GM18861 (cell line): ENCODE measurements at regions not wholly inside any gene's neighbourhood (a gene's known extent, or its start where the extent isn't known, plus 50 kb on each side); places are given as distances from the start of the nearest gene placed in this dataset.
A peak's percentile ranks its signal among the peaks of the same experiment; 100 is the strongest.
"Not testable (repeated sequence)": the region's sequence is repeated elsewhere in the genome, so short reads cannot be mapped to it uniquely, and the experiment has no call there.

ENCODE experiments used
- ATAC-seq: cut with Tn5 transposase; IDR thresholded peaks from one replicate; pipeline ENCODE4 v1.9.1; 2021; ENCODE audit not compliant: unreplicated experiment

- no peak for ATAC-seq
Observed at GRCh38 chr4:11813951-11814446, 385.3 kb upstream of the HS3ST1 start.

DNA sequence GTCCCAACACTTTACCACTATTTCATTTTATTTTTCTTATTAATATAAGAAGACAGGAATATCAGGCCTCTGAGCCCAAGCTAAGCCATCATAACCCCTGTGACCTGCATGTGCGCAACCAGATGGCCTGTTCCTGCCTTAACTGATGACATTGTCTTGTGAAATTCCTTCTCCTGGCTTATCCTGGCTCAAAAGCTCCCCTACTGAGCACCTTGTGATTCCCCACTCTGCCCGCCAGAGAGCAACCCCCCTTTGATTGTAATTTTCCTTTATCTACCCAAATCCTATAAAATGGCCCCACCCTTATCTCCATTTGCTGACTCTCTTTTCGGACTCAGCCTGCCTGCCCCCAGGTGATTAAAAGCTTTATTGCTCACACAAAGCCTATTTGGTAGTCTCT, 382.8 kb upstream of the HS3ST1 start:
- ATAC-seq = not testable (repeated sequence)

DNA sequence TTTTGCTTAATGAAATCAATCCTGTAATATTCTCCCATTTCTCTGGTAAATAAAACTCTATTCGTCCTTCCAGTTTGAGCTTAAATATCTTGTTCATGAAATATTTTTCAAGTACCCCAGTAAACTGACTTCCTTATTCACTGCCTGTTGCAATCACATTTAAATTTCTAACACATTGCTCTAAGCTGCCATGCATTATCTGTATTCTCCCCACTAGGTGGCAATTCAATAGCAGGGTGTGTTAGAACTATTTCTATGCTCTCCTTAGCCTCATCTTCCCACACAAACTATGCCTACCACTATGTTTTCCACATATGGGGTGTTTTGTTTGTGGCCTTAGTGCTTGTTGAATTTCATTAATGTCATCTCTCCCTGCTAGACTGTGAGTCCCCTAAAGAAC, 377.1 kb upstream of the HS3ST1 start:
- no peak for ATAC-seq

DNA sequence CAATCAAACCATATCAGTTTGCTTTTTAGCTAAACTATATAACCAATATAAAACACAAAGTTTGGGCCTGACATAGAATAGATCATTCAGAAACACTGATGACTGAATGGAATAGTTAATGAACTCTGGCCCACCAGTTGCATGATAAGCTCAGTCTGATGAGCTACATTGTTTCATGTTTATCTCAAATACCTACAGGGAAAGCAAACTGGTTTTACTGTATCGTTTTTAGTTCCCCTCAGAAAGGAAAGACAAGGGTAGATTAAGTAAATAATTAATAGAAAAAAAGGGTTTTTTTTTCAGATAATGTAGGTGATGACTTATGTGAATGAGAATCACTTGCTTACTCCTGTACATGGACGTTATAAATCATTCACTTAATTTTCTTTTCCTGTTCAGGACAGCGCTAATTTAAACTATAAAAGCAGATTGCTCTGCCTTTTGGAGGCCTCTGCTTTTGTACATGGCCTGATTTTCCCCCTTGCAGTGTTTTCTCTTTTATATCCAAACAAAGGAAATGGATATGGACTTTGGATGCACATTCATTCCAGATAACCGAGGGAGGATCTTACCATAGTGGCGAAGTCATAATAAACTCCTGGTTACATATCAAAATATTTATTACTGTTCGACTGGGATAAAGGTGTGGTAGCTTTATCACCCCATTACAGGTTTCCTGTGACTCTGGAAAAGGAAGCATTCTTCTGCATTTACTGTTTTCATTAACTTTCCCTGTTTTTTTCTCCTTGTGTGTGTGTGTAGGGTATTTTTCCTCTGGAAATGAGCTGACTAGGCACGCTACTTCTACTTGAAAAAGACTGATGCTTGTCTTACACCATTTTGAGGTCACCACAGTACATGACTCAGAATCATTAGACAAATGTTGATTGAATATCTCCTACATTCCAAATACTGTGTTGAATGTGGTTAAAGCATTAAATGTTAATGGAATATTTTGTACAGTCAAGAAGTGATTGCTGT, 373.1 kb upstream of the HS3ST1 start:
- ATAC-seq = peak; percentile 97

DNA sequence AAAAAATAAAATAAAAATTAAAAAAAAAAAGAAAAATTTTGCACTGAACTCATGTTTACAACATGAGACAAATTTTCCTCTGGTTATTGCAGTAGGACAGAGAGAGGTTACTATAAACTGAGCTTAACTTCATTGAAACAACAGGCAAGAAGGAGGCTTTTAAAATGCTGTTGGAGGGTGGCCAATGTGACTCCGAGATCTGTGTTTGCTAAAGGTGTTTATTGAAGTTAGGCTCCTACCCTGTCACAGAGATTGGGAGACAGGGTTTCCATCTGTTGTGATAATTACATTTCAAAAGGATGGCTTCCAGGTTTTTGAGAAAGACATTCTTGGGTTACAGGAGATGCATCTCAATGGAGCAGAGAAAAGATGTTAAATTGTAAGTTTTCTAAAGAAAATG, 370.5 kb upstream of the HS3ST1 start:
- ATAC-seq = no peak

DNA sequence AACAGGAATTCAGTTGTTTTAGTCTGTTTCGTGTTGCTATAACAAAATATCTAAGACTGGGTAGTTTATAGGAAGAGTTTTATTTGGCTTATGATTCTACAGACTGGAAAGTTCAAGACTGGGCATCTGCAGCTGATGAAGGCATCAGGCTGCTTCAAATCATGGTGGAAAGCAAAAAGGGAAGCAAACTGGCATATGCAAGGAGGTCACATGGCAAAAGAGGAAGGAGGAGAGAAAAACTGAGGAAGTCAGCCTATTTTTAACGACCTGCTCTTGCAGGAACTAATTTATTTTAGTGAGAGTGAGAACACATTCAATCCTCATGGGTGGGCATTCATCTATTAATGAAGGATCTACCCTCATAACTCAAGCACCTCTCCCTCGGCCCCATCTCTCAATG, 363.1 kb upstream of the HS3ST1 start:
- no peak for ATAC-seq

DNA sequence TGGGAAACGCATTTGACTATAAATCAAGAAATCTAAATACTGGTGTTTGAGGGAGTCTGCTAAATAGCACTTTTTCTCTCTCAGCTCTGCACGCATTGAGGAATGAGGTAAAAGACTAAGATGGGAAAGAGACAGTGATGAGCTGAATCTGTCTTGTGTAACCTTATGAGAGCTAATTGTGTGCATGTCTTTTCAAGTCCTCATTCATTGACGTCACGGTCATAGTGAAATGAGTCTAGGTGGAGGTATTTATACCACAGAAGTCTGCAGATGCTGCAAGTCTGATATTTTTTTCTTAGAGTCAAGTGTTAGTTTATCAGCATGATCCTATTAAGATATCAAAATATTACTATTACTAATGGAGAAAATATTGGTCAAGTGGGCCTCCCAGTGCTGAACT, 361.5 kb upstream of the HS3ST1 start:
- no peak for ATAC-seq

DNA sequence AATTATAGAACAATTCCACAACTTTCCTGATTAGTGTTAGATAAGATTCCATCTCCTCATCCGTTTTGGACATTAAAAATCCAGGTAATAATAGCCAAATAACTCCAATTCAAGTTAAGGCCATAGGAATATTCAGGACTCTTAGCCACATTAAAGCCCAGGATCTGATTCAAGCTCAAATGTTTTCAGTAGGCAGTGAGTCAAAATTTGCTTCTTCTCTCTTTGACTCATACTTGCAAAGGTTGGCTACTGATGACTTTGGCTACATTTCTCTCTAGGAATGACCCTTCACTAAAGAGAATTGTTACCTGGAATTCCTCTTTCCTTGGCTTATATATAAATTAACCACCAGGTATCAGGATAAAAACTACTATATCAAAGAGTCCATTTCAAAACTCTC, 354.9 kb upstream of the HS3ST1 start:
- ATAC-seq = no peak

DNA sequence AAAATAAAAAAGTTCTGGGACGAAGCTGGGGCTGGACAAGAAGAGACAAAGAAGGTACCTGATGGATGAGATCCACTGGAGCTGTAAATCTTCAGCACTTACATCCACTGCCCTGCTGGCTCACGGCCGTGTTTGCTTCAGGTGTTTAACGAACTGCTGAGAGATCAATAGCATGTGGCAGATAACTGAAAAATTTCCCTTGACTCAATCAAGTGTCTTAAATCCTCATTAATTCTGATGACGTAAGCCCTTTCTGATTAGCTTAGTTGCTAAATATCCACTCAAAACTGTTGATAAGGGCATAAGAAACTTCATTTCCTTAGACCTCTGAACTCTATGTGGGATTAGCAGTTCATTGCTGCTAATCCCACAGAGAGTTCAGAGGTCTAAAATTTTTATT, 354.2 kb upstream of the HS3ST1 start:
- ATAC-seq = no peak

- no peak for ATAC-seq
Observed at GRCh38 chr4:11777447-11777846, 348.8 kb upstream of the HS3ST1 start.

GRCh38 chr4:11774346-11774745, 345.7 kb upstream of the HS3ST1 start:
- no peak for ATAC-seq

DNA sequence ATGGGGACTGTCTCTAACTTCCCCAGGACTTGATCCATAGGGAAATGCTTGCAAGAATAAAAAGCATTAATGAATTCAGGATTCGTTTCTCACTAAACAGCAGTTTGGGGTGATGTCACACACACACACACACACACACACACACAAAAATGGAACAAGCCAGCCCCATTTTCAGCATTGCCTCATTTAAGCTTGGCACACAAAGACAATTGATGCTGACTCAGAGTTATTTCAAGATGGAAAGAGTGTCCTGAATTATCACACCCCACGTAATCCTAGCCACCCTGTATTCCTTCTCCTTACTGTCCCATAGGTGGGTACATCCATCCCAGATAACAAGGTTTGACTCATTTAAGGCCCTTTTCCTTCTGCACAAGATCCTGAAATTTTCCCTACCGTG, 345.1 kb upstream of the HS3ST1 start:
- ATAC-seq = no peak

DNA sequence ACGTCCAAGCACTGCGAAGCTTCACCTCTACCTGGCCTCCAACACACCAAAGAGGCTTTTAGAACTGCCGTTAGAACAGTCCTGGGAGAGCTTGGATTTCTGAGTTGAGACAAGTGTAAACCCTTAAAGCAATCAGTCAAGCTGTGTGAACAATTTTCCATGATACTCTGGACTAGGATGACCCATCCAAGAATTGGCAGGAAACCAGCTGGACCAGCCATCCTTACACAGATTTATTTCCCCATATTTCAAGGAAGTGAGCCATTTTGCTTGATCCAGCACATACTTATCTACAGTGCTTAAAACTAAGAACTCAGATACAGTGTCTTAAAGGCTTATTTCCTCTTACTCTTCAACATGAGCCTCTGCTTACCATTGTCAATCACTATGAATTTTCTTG, 340.7 kb upstream of the HS3ST1 start:
- no peak for ATAC-seq

GRCh38 chr4:11768251-11768972, 339.7 kb upstream of the HS3ST1 start:
- no peak for ATAC-seq

DNA sequence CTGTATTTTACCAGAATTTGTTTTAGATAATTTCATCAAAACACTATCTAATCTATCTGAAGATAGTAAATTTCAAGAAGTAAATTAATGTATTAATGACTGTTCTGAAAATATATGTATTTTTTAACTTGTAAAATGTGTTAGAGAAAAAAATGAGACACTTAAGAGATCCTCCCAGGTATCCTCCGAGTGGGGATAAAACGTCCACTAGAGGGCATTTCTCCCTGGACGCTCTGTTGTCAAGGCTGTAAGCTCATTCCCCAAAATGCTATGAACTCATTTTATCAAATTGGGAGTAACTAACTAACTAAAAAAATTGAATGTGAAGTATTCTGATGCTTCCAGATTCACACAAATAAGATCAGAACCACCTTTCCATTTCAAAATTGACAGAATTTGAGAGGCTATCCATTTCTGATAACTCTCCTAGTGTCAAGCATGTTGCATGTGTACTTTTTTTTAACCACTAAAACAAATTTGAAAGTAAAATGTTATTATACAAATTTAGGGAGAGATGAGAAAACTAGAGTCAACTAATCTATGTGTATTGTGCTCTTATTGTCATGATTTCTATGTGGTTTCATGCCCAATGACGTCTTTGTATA, 337.3 kb upstream of the HS3ST1 start:
- peak; percentile 67 for ATAC-seq

DNA sequence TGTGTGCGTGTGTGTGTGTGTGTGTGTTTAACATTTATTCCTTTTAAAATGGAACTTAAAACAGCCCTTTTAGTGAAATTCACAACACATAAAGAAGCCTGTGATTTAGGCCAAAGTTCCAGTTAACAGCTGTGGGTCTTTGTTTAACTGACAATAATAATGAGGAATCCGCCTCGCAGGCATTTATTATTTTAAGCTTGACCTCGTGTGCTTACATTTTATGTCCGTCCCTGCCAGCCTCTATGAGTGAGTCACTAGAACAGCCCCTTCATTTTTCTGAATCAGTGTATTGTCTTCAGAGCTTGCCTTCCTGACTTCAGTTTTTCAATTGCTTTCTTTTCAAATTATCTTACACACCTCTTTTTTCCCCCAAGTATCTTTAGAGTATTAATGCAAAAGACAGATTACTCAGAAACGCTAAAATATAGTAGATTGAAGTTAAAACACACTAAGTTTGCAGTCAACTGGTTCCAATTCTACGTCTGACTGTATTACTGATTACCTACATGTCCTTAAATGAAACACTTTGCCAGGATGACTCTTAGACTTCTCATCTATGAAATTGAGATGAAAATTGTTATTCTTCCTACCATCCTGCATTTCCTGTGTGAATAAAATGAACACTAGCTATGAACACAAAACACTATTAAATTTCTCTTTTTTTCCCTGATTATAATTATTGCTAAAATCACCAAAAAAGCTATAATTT, 319.6 kb upstream of the HS3ST1 start:
- ATAC-seq = no peak

DNA sequence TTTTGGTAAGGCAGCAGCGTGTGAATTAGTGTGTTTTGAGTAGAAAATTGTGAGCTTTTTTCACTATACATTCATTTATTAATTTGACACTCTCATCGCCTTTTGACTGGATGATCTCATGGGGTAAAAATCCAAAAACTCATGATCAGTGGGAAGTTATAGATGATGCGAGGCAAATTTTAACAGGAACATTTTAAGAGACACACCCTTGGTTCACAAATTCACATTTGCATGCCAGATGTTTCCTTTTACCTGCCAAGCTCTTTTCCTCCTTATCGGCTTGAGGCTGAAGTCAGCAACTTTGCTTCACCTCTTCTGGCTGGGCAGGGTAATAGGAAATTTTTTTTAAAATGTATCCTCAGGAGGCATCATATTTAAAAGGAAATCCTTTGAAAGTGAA, 318.0 kb upstream of the HS3ST1 start:
- ATAC-seq = no peak

GRCh38 chr4:11743976-11744375, 315.3 kb upstream of the HS3ST1 start:
- ATAC-seq = no peak

DNA sequence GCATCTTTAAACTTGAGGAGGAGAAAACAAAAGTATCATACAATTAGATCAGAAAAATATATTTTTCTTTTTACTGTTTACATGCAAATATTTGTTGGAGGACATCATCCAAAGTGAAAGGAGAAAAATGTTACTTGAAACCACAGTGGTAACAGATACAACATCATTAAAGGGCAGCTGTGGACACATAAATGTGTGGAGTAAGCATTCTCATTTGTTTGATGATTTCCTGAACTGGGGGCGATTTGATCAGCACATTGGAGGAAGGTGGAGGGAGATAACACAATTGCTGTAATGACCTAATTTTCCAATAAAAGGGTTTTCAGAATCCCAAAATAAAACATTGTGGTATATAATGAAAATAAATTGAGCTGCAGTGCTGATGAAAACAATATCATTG, 314.5 kb upstream of the HS3ST1 start:
- ATAC-seq = no peak

GRCh38 chr4:11741190-11741652, 312.5 kb upstream of the HS3ST1 start:
- no peak for ATAC-seq

- ATAC-seq = no peak
Observed at GRCh38 chr4:11739992-11740391, 311.3 kb upstream of the HS3ST1 start.
